HG03060 (cell line): ENCODE measurements at regions not wholly inside any gene's neighbourhood (a gene's known extent, or its start where the extent isn't known, plus 50 kb on each side); places are given as distances from the start of the nearest gene placed in this dataset.
A peak's percentile ranks its signal among the peaks of the same experiment; 100 is the strongest.

ENCODE experiments used
- ATAC-seq: cut with Tn5 transposase; IDR thresholded peaks from one replicate; pipeline ENCODE4 v1.9.1; 2021; ENCODE audit warnings: low read depth, moderate number of reproducible peaks; ENCODE audit not compliant: unreplicated experiment

GRCh38 chr6:156725712-156726111, 51.5 kb upstream of the ARID1B start:
- no peak for ATAC-seq

GRCh38 chr6:156720691-156721685, 56.2 kb upstream of the ARID1B start:
- peak; percentile 51 for ATAC-seq

- peak; percentile 56 for ATAC-seq
Observed at GRCh38 chr6:156719720-156720563, 57.2 kb upstream of the ARID1B start.

- no peak for ATAC-seq
Observed at GRCh38 chr6:156719395-156719719, 57.8 kb upstream of the ARID1B start.

GRCh38 chr6:156718647-156719394, 58.4 kb upstream of the ARID1B start:
- ATAC-seq, result no peak

GRCh38 chr6:156717542-156717941, 59.6 kb upstream of the ARID1B start:
- ATAC-seq, result no peak

- ATAC-seq, result no peak
Observed at GRCh38 chr6:156715839-156716238, 61.3 kb upstream of the ARID1B start.

GRCh38 chr6:156713548-156713947, 63.6 kb upstream of the ARID1B start:
- ATAC-seq, result no peak

- no peak for ATAC-seq
Observed at GRCh38 chr6:156710479-156710878, 66.7 kb upstream of the ARID1B start.

GRCh38 chr6:156707818-156708217, 69.4 kb upstream of the ARID1B start:
- ATAC-seq, result no peak

- ATAC-seq, result no peak
Observed at GRCh38 chr6:156703719-156704118, 73.5 kb upstream of the ARID1B start.

GRCh38 chr6:156701966-156702365, 75.2 kb upstream of the ARID1B start:
- no peak for ATAC-seq

- no peak for ATAC-seq
Observed at GRCh38 chr6:156700440-156701057, 76.6 kb upstream of the ARID1B start.

GRCh38 chr6:156699935-156700334, 77.2 kb upstream of the ARID1B start:
- ATAC-seq, result no peak

GRCh38 chr6:156699017-156699421, 78.2 kb upstream of the ARID1B start:
- peak; percentile 32 for ATAC-seq

GRCh38 chr6:156698239-156699016, 78.8 kb upstream of the ARID1B start:
- ATAC-seq, result peak; percentile 74

GRCh38 chr6:156697225-156697830, 79.8 kb upstream of the ARID1B start:
- peak; percentile 21 for ATAC-seq

GRCh38 chr6:156695742-156696141, 81.4 kb upstream of the ARID1B start:
- ATAC-seq, result no peak

GRCh38 chr6:156694679-156695078, 82.5 kb upstream of the ARID1B start:
- no peak for ATAC-seq
